GM21529 (cell line): ENCODE measurements at regions not wholly inside any gene's neighbourhood (a gene's known extent, or its start where the extent isn't known, plus 50 kb on each side); places are given as distances from the start of the nearest gene placed in this dataset.
A peak's percentile ranks its signal among the peaks of the same experiment; 100 is the strongest.

Experiments
- ATAC-seq: cut with Tn5 transposase; IDR thresholded peaks from one replicate; pipeline ENCODE4 v1.9.1; 2021; ENCODE audit not compliant: unreplicated experiment

DNA sequence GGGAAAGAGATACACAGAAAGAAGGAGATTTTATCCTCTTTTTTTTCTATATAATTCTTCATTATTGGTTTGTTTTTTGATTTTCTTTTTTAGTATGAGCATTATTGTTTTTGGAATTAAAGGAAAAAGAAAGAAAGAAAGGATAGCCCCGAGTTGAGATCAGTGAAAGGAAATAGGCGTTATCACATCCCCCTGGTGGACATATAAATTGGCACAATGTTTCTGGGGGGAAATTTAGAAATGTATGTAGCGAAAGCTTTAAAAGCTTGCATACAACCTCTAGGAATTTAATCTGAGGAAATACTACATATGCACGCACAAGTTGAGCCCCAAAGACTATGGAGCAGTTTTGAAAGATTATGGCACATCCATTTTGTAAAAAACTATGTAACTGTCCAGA, 226.3 kb upstream of the LDB2 start:
- ATAC-seq: no peak

DNA sequence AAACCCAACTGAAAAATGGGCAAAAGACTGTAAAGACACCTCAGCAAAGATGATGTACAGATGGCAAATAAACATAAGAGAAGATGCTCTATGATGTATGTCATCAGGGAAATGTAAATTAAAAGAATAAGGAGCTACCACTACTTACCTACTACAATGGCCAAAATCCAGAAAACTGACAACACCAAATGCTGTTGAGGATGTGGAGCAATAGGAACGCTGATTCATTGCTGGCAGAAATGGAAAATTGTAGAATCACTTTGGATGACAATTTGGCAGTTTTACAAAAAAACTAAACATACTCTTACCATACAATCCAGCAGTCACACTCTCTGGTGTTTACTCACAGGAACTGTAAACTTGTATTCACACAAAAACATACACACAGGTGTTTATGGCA, 222.3 kb upstream of the LDB2 start:
- ATAC-seq: no peak

DNA sequence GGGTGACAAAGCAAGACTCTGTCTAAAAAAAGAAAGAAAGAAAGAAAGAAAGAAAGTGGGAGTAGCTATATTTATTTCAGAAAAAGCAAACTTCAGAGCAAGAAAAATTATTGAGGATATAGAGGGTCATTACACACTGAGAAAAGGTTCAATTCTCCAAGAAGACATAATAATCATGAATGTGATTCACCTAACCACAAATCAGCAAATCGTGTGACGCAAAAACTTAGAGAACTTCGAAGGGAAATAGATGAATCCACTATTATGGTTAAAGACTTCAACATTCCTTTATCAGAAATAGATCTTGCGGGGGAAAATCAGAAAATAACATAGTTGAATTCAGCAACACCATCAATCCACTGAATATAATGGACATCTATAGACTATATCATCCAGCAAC, 219.3 kb upstream of the LDB2 start:
- ATAC-seq: no peak

DNA sequence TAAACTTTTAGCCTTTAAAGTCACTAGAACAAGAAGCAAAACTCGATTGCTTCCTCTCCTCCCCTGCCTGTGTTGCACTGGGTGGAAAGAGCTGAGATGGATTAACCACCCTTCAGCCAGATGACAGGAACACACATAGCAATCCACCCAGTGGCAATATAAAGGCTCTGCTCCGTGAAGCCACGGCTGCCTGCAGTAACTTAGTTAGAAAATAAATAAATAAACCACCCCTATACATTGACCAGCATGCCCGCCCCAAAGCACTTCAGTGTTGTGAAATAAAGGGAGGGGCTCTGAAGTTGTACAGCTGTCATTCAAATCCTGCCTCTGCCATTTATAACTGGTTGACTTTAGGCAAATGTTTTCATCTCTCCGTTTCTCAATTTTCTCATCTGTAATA, 217.1 kb upstream of the LDB2 start:
- ATAC-seq: no peak

DNA sequence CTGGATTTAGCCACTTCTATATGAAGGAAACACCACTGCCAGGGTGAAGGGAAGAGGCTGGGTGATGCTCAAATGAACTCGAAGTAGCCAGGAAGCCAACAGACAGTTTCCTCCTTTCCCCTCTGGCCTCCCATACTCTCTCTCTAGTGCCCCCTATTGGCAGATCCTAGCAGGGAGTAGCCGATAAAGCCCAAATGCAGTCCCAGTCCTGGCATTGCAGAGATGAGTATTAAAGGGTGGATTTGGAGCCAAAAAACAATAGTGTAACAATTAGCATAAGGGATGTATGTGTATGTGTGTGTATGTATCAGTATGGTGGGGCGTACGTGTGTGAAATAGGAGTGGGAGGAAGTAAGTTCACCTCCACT, 213.8 kb upstream of the LDB2 start:
- ATAC-seq: no peak

DNA sequence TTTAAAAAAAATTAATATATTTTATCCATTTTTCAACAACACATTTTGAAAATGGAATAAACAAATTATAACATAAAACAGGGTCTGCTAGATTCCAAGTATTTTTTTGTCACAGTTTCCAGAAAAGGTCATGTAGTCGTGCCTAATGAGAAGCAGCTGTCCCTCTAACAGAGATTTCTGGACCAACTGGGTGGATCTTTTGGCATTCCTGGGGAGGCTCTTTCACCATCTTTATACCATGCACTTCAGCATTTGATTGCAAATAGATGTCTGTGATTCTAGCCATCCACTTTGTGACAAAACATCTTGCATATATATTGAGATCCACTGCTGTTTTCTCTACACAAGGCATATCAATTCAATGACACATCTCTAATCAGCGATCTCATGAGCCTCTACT, 210.7 kb upstream of the LDB2 start:
- ATAC-seq: no peak

DNA sequence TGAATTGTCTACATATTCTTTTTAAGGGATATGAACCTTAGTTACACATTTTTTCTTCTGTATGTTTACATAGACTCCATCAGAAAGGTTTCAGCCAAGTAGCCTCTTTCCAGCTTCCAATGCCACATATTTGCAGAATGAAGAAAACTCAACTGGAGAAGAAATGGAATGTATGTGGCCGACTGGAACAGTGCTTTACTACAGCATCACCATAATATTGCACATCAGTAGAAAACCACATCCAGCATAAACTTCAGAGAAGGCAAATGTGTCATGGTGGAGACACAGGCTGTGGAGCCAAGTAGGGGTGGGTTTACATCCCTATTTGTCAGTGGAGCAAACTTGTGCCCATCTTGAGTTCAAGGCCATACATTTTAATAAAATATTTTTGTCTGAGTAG, 204.8 kb upstream of the LDB2 start:
- ATAC-seq: no peak

DNA sequence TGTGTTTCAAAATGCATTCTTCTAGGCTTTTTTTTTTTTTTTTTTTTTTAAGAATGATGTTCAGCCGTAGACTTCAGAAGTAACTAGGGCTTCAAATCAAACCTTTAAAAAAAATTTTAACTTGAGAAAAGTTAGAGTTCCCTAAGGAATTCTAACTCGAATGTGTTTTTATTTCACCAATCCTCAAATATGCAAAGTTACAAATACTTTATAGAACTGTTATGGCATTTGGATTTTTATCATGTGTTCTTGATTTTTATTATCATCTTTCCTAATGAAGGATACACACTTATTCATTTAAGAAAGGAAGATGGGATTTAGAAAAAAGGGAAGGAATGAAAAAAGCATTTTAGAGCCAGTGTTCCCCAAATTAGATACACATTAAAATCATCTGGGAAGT, 200.6 kb upstream of the LDB2 start:
- no peak for ATAC-seq

DNA sequence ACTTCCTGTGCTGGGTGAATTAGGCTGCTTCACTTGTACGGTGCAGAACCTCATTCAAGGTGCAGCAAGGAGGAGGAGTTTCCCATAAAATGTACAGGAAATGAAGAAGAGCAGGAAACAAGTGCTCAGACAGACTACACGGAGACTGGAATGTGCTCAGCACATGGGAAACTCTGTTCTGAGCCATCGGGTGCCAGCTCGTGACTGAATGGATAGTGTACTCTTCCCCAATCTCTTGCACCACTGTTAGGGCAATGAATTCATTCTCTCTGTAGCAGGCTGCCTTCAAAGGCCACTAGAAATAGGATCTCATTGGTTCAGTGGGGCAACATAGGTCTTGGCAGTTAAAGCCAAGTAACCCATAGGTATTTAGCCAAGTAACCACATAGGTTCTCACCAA, 200.0 kb upstream of the LDB2 start:
- no peak for ATAC-seq

DNA sequence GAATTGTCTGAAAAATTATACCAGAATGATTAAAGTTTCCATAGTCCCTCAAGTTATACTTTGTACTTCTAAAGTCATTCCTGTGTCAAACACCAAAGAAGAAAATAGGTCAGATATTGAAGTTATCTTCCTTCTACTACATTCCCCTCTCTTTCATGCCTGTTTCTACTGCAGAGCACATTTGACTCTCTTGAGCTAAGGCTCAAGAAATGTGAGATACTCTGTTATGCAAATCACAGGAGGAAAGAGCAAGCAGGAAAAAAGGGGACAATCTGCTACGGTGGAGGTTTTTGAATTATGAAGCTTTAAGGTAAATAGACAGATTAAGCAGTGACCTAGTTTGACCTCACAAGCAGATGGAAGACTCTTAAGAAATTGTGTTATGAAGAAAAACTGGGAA, 198.9 kb upstream of the LDB2 start:
- no peak for ATAC-seq

DNA sequence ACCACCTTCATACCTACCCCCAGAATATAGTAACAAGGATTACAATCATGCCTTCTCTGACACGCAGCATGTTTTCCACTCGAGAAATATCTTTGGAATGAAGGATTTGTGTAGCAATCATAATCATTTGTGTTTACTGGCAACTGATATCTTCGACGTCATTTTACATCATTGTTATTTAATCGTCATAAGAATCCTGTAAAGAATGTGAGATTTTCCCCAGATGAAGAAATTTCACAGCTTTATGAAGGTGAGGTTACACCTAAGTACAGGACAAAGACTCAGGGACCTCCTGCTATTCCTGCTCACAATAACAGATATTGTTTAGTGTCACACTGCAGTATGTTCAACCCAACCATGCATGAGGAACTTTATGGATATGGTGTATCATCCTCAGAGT, 198.2 kb upstream of the LDB2 start:
- no peak for ATAC-seq

DNA sequence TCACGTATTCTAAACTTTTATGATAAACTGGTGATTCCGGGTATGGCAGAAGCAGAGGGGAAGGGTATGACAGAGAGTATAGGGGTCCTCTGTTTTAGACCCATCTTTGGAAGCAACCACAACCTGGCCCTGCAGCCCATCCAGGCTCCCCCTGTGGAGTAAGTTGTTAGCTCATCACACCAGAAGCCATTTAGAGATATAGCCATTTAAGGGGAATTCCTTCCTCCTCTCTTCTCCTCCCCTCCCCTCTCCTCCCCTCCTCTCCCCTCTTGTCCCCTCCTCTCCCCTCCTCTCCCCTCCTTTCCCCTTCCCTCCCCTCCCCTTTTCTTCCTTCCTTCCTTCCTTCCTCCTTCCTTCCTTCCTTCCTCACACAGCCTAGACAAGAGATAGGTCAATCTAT, 197.3 kb upstream of the LDB2 start:
- ATAC-seq: no peak

DNA sequence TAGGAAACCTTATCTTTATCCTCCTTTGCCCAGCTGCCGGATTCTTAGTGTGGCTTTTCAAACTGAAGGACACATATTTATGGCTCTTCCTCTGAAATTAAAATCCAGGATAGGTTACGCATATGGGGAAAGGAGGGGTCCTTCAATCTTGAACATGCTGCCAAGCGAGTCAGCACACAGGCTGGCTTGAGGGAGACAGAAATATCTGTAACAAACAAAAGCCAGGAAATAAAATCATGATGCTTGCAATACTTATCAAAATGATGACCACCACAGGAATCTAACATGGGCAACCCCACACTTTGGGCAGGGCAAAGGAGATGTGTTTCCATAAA, 196.4 kb upstream of the LDB2 start:
- ATAC-seq: no peak

DNA sequence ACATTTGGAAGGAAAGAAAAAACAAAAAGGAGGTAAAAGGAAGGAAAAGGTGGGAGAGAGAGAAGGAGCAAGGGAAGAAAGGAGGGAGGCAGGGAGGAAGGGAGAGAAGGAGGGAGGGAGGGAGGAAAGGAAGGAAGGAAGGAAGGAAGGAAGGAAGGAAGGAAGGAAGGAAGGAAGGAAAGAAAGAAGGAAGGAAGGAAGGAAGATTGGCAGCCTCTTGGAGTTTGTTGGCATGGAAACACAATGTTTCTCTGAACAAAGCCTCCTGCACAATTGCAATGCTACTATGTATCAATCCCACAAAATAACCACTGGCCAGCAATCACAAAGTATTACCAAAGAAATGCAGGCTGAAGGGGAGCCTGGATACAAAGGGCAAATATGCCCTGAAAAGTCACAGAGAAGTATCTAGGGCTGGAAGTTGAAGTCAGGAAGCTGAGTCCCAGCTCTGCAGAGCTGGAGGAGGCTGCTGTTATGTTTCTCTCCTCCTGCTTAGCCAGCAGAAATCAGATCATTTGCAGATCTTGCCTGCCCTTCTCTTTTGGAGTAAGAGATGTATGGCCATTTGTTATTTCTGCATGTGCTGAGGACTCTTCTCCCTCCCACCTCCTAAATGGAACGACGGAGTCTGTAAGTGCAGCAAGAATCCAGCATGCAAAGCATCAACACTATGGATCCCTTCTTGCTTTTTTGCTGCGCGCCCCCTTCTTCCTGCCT, 195.9 kb upstream of the LDB2 start:
- no peak for ATAC-seq

DNA sequence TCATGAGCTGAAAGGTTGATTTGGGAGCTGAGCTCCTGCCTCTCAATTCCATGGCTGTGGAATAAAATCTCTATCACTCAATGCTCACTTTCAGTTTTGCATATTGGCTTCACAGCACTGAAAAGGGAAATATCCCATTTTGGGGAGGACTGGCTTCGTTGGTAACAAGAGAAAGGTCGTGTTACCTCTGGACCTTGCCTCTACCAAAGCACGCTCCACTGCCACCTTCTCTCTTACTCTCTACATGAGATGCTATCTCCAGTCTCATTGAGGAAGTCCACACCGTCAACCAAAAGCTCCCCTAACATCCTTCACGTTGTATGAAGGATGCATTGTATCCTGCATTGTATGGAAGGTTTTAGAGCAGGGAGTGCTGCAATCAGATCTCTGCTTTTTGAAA, 195.0 kb upstream of the LDB2 start:
- peak; percentile 4 for ATAC-seq

DNA sequence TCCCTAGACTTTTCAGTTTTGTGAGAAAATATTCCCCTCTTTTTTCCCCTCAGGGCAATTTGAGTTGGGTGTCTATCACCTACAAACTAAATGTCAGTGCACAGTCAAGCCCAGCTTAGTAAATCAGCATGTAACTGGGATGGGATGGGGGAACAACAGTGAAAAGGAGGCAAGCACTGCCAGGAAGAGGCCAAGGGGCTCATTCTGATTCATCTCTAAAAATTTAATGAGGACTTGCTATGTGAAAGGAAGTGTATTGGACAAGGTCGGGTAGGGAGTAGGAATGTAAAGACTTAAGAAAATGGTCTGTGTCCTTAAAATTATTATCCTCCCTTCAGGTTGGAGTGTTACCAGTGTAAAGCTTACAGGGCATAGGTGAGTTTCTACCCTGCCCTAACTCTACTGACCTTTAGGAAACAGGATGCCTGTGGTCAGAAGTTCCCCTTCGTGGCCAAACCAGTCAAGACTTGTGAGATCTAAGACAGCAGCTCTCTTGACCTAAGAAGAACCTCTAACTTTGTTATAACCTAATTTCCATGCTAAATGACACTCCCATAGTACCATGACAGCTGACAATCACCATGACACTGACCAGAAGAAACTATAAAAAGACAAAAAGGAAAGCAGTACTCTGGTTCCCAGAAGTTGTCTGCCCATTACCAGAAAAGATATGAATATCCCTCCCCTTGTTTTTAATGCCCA, 194.4 kb upstream of the LDB2 start:
- peak; percentile 74 for ATAC-seq

DNA sequence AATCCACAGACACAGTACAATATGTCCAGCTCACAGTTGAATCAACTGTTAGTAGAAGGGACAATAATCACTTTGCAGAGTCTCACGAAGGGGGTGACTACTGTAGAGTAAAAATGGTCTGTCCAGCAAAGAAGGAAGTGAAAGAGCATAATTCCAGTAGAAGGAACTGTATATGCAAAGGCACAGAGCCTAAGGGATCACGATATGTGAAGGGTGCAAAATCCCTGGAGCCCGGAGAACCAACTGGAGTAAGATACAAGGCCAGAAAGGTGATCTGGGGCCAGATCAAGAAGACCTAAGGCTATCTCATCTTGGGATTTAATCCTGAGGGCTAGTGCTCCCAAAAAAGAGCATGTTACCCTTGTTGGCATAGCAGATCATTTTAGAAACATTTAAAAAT, 192.7 kb upstream of the LDB2 start:
- no peak for ATAC-seq

DNA sequence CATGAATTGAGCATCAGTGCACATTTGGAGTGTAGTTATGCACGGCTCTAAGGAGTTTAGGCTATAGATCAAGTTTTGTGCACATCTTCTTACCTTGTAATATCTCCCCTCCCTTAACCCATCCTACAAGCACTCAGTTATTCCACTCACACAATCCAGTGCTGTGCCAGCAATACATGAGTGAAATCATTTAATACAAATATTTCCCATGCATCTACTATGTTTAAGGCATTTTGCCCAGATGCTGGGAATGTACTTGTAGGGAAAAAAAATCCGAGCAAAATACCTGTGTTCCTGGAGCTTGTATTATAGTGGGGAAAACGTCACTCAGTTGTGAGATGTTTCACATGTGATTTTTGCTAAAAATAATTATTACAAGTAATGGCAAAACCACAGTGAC, 191.6 kb upstream of the LDB2 start:
- ATAC-seq: no peak

DNA sequence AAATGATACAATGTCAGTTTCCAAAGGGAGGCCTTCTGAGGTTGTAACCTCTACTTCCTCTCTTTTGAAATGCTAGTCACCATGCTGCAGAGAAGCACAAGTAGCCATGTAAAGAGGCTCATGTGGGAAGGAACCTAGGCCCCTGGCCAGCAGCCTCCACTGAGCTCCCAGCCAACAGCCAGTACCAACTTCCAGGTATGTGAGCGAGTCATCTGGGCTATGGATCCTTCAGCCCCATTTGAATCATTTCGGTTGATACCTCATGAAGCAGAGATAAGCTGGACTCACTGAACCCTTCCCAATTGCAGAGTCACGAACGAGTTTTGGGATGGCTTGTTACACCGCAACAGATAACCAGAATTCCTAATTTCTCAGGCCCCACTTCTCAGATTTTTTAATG, 187.0 kb upstream of the LDB2 start:
- ATAC-seq: no peak

DNA sequence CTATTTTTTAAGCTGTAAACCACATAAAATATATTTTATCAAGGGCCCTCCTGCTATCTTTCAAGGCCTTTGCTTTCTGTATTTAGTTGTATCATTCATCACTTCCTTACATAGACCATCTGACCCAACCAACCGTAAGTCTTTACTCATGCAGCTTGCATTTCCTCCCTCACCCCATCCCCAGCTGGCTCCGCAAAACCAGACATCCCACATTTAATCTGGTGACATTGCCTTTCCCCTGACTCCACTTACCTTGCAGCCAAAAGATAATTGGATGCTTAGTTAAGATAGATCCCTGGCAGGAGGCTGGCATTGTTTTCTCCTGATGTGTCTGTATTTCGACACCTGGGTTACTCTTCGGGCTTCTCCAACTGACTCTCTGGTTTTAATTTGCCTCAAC, 183.7 kb upstream of the LDB2 start:
- no peak for ATAC-seq

DNA sequence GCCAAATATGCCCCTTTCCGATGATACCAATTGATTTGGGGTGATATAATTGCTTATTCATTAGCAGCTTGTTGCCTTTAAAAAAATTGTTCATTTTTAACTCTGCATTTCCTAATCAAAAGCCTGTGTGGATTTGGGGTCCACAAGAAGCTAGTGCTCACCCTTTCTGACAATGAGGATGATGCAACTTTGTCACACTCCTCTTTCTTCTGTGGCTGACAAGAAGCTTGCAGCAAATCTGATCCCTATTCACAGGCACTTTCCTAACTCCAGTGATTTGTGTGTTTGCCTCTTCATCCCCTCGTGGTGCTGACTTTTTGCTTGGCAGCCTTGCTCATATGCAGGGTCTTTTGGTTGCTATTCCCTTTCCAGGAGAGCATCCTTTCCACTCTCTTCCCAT, 182.7 kb upstream of the LDB2 start:
- ATAC-seq: no peak

DNA sequence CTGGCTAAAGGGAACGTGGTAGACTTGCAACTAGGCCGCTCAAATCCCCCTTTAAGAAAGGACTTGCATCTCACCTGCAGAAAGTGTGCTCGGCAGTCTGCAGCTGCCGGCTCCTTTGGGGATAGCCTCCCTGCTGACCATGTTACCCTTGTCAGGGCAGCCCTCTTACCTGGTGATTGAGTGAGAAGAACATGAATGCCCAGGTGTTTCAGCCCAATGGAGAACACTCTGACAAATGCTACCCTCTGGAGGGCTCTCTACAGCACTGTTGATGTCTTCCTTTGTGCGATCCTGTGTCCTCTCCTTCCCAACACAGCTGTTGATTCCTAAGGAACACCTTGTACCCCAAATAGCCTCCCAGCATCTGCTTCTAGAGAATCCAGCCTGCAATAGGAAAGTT, 178.7 kb upstream of the LDB2 start:
- no peak for ATAC-seq

DNA sequence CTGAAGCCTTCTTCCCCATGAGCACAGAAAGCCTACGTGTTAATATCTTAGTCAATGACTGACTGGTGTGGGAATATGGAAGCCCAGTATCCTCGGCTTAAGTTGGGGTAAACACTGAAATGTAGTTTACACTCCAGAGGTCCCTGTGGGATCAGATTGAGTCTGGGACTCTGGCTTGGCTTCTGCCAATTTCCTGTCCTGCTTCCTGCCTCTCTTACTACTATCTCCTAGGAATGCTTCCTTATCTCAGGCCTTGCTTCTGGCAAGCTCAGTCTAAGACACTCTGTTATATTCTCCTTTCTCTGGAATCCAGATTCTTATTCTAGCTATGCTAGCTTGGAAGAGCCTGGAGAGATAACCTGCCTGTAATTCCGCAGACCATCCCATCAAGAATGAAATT, 174.0 kb upstream of the LDB2 start:
- ATAC-seq: no peak
